ENCODE measurements at regions not wholly inside any gene's neighbourhood (a gene's known extent, or its start where the extent isn't known, plus 50 kb on each side); places are given as distances from the start of the nearest gene placed in this dataset.

DNA sequence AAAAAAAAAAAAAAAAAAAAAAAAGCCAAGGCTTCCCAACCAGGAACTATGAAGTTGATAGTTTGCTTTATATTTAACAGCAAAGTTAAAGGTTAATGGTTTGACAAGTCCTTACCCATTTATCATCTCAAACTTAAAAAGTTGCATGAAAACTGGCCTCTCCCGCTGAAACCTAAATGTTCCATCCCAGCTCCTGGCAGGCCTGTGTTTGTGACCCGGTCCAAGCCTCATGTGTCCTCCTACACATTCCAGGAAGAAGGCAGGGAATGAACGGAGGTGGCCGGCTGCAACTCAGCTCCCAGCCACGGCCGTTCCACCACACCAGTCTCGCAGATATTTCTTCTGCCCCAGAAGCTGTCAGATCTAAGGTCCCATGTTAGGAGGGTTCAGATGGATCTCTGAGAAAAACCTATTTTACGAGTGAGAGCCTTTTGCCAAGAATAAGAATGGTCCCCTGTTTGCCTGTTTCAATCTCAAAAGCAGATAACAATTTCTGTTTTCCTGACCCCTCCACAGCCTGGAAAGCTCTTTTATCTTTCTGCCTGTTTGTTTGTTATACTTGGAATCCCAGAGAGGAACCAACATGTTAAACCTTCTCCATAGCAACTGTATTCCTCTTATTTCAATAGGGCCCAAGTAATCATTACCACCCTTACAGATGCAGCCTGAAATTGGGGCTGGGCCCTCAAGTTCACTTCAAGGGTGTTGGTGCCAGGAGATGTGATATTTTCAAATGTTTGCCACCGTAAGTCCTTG, 56.5 kb downstream of the KCTD12 start:
- WGBS, 2 donors (ENCODE audit: low coverage in 1 of 2) = 40 to 78% methylated on average over 8 to 9 of the region's 9 CpGs
- Histone ChIP-seq H3K27me3 (no peaks in the 10 kb centered on the region), H3K27ac (peak overlapping the region in 3 of 4 donors; percentile 42 to 57 (median 55)), H3K36me3 (no peaks in the 10 kb centered on the region), H3K9me3 (no peaks in the 10 kb centered on the region), H3K4me3 (no peak overlapping the region), H3K4me1 (peaks cover 0 to 26% (median 0%) of the 10 kb centered on the region in 3 donors)
- no peak for ATAC-seq
- TF ChIP-seq CTCF (IDR thresholded peaks at IDR 0.05) (no peak), EP300 (IDR thresholded peaks at IDR 0.05) (no peak), POLR2AphosphoS5 (IDR thresholded peaks at IDR 0.05) (no peak), POLR2A (IDR thresholded peaks at IDR 0.05) (no peak)

GRCh38 chr13:76828316-76828741, 57.9 kb downstream of the KCTD12 start:
- TF ChIP-seq EP300 (IDR thresholded peaks at IDR 0.05) = no peak
- TF ChIP-seq POLR2AphosphoS5 (IDR thresholded peaks at IDR 0.05) = no peak
- no peak for TF ChIP-seq POLR2A (IDR thresholded peaks at IDR 0.05)
- TF ChIP-seq CTCF (IDR thresholded peaks at IDR 0.05) = no peak
- peaks cover 0 to 26% (median 0%) of the 10 kb centered on the region in 3 donors for H3K4me1 ChIP-seq
- no peaks in the 10 kb centered on the region for H3K9me3 ChIP-seq
- no peak for ATAC-seq
- no peaks in the 10 kb centered on the region for H3K36me3 ChIP-seq
- no peak overlapping the region for H3K4me3 ChIP-seq
- H3K27me3 ChIP-seq = no peaks in the 10 kb centered on the region
- H3K27ac ChIP-seq = no peak overlapping the region
- 67 to 100% methylated on average over 1 to 3 of the region's 3 CpGs for WGBS, 2 donors (ENCODE audit: low coverage in 1 of 2)

GRCh38 chr13:76826527-76826926, 59.7 kb downstream of the KCTD12 start:
- WGBS, 2 donors (ENCODE audit: low coverage in 1 of 2) = 82 to 100% methylated on average over 1 to 4 of the region's 5 CpGs
- Histone ChIP-seq H3K4me3 (no peak overlapping the region), H3K27ac (no peak overlapping the region), H3K4me1 (peaks cover 0 to 26% (median 0%) of the 10 kb centered on the region in 3 donors), H3K27me3 (no peaks in the 10 kb centered on the region), H3K36me3 (no peaks in the 10 kb centered on the region), H3K9me3 (no peaks in the 10 kb centered on the region)
- TF ChIP-seq POLR2AphosphoS5 (IDR thresholded peaks at IDR 0.05) (no peak), EP300 (IDR thresholded peaks at IDR 0.05) (no peak), CTCF (IDR thresholded peaks at IDR 0.05) (no peak), POLR2A (IDR thresholded peaks at IDR 0.05) (no peak)
- ATAC-seq = no peak

- no peak for TF ChIP-seq POLR2AphosphoS5 (IDR thresholded peaks at IDR 0.05)
- no peak for TF ChIP-seq POLR2A (IDR thresholded peaks at IDR 0.05)
- TF ChIP-seq CTCF (IDR thresholded peaks at IDR 0.05) = no peak
- TF ChIP-seq EP300 (IDR thresholded peaks at IDR 0.05) = no peak
- ATAC-seq = no peak
- Histone ChIP-seq H3K4me1 (peaks cover 0 to 26% (median 0%) of the 10 kb centered on the region in 3 donors), H3K4me3 (no peak overlapping the region), H3K27ac (no peak overlapping the region), H3K36me3 (no peaks in the 10 kb centered on the region), H3K27me3 (no peaks in the 10 kb centered on the region), H3K9me3 (no peaks in the 10 kb centered on the region)
- WGBS, 2 donors (ENCODE audit: low coverage in 1 of 2) = 30 to 50% methylated on average over 1 of the region's 1 CpG
Measured at GRCh38 chr13:76825430-76825829, 60.8 kb downstream of the KCTD12 start.

DNA sequence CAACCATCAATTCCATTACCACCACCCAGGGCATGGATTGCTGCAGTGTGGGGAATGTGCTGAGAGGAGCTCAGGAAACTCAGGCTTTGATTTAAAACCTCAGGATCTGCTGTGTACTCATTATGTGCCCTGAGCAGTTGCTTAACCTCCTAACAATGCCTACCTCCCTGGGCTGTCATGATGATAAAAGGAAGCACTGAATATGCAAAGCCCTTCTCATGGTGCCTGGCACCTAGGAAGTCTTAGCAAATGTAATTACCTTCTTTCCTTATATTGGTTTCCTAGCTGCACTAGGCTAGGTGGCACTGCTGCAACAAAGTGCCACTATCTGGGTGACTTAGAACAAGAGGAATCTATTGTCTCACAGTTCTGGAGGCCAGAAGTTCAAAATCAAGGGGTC, 62.2 kb downstream of the KCTD12 start:
- Histone ChIP-seq H3K4me3 (no peak overlapping the region), H3K27ac (no peak overlapping the region), H3K27me3 (no peaks in the 10 kb centered on the region), H3K4me1 (peaks cover 0 to 19% (median 0%) of the 10 kb centered on the region in 3 donors), H3K36me3 (no peaks in the 10 kb centered on the region), H3K9me3 (no peaks in the 10 kb centered on the region)
- no peak for ATAC-seq
- TF ChIP-seq POLR2AphosphoS5 (IDR thresholded peaks at IDR 0.05) (no peak), CTCF (IDR thresholded peaks at IDR 0.05) (no peak), POLR2A (IDR thresholded peaks at IDR 0.05) (no peak)
